HepG2 (cell line): ENCODE measurements at regions not wholly inside any gene's neighbourhood (a gene's known extent, or its start where the extent isn't known, plus 50 kb on each side); places are given as distances from the start of the nearest gene placed in this dataset.

Experiments
- ATAC-seq: fragments of 200-7000 bp; cut with Tn5 transposase; 3 replicates; pipeline ENCODE4 v1.9.1; 2020; ENCODE audit warnings: mild to moderate bottlenecking, moderate library complexity
- BruUV-seq: library from RNA; stranded (reverse); fragments of 400-500 nt; replicated peaks from 2 replicates; lab custom pipeline; 2021; lab: Mats Ljungman, UMichigan
- CTCF ChIA-PET: fragments of 300-600 bp; formaldehyde crosslinking; extraction: SDS; loops from one replicate; lab custom pipeline; 2021; ENCODE audit warnings: low total read pairs, inconsistent platforms, low intra/inter-chr PET ratio; lab: Yijun Ruan, JAX
- POLR2A ChIA-PET: fragments of 350-600 bp; sonication (Branson Sonifier 250); formaldehyde crosslinking; loops from one replicate; lab custom pipeline; 2020; ENCODE audit warnings: antibody characterized with exemption, inconsistent platforms; lab: Yijun Ruan, JAX
- DNase-seq: peaks from one replicate; pipeline ENCODE4 v3.0.0-alpha.2; 2015; ENCODE audit warnings: low spot score
- FAIRE-seq: peaks from 3 replicates; lab custom pipeline; 2011; peaks lifted over from hg19 to GRCh38; lab: Jason Lieb, UNC
- H2AFZ ChIP-seq: one replicate; pipeline ENCODE4 v1.6.1; 2011; ENCODE audit warnings: low read length, inconsistent platforms
- H3K27ac ChIP-seq: fragments of 300-600 bp; 3 replicates; pipeline ENCODE4 v1.8.0; 2011; ENCODE audit warnings: mixed run types, mild to moderate bottlenecking, mixed read lengths, low read length, inconsistent platforms; ENCODE audit not compliant: insufficient read depth; ENCODE audit errors: extremely low read length
- H3K27me3 ChIP-seq, 2 experiments: fragments of 200-600 bp in 1 of 2; 2 replicates in 1 of 2; 3 replicates in 1 of 2; pipeline versions ENCODE4 v1.6.0 to v1.8.0; 2011; ENCODE audit warnings: low read length in 2 of 2, mild to moderate bottlenecking in 2 of 2, moderate library complexity in 2 of 2, inconsistent platforms in 1 of 2; ENCODE audit not compliant: insufficient read depth in 2 of 2, control insufficient read depth in 1 of 2
- H3K36me3 ChIP-seq, 2 experiments: fragments of 200-600 bp in 1 of 2; replicated peaks in 1 of 2; 2 replicates in 1 of 2; 3 replicates in 1 of 2; pipeline versions ENCODE4 v1.5.1 to v1.8.0; 2011; ENCODE audit warnings: low read length in 2 of 2, inconsistent platforms in 1 of 2; ENCODE audit not compliant: insufficient read depth in 2 of 2, control insufficient read depth in 1 of 2
- H3K4me1 ChIP-seq: 2 replicates; pipeline ENCODE4 v1.5.1; 2012; ENCODE audit warnings: low read length, inconsistent platforms; ENCODE audit not compliant: insufficient read depth
- H3K4me2 ChIP-seq: 2 replicates; pipeline ENCODE4 v1.6.0; 2011; ENCODE audit warnings: low read depth, low read length, inconsistent platforms
- H3K4me3 ChIP-seq, 3 experiments: fragments of 200-600 bp in 1 of 3; sonication (generic), shearing (Covaris generic) in 1 of 3; replicated peaks in 1 of 3; 2 replicates each; pipeline ENCODE4 v1.5.1; 2011 to 2016; ENCODE audit warnings: low read length in 3 of 3, inconsistent platforms in 2 of 3, low read depth in 2 of 3, mild to moderate bottlenecking in 2 of 3, control low read depth in 1 of 3, mixed read lengths in 1 of 3; ENCODE audit not compliant: insufficient read depth in 1 of 3
- H3K79me2 ChIP-seq: one replicate; pipeline ENCODE4 v1.6.1; 2011; ENCODE audit warnings: low read length, inconsistent platforms; ENCODE audit not compliant: insufficient read depth
- H3K9ac ChIP-seq: 2 replicates; pipeline ENCODE4 v1.6.0; 2011; ENCODE audit warnings: mild to moderate bottlenecking, low read depth, low read length, inconsistent platforms; ENCODE audit not compliant: insufficient read depth
- H3K9me3 ChIP-seq: 2 replicates; pipeline ENCODE4 v1.5.1; 2012; ENCODE audit warnings: mild to moderate bottlenecking, low read length
- H4K20me1 ChIP-seq: 2 replicates; pipeline ENCODE4 v1.6.0; 2011; ENCODE audit warnings: inconsistent platforms, mild to moderate bottlenecking, low read length, moderate library complexity; ENCODE audit not compliant: insufficient read depth
- FOXA3 ChIP-seq: IDR thresholded peaks from 2 replicates; pipeline ENCODE4 v1.6.1; 2016; ENCODE audit warnings: missing genetic modification reagents, missing compliant biosample characterization
- KIAA2018 ChIP-seq: sonication (generic); formaldehyde crosslinking; IDR thresholded peaks from 2 replicates; pipeline ENCODE4 v1.5.0; 2020; ENCODE audit warnings: mild to moderate bottlenecking, missing genetic modification reagents, borderline replicate concordance
- PHB2 ChIP-seq: fragments of 450-650 bp; IDR thresholded peaks from 2 replicates; pipeline ENCODE4 v1.6.1; 2018; ENCODE audit not compliant: partially characterized antibody
- REL ChIP-seq: sonication (generic); formaldehyde crosslinking; conservative IDR thresholded peaks from 2 replicates; pipeline ENCODE4 v1.8.0; 2022; ENCODE audit warnings: mild to moderate bottlenecking, missing genetic modification reagents, moderate library complexity
- THRA ChIP-seq: sonication (generic); formaldehyde crosslinking; IDR thresholded peaks from 2 replicates; pipeline ENCODE4 v1.4.0; 2020; ENCODE audit warnings: missing genetic modification reagents, borderline replicate concordance
- WGBS: methylation state at CpG from one replicate; pipeline ENCODE4 v1.1.6; 2017; ENCODE audit warnings: low lambda C conversion rate; 5-methylcytosine and 5-hydroxymethylcytosine counted together
- in situ Hi-C: cut with HindIII; loops from 2 replicates; pipeline ENCODE4 v1.10.0; 2017; ENCODE audit warnings: low pct_unique_long_range_greater_than_20kb; ENCODE audit not compliant: extremely low pct_ligation_motif_present
- intact Hi-C: fragments of 100-400 bp; cut with micrococcal nuclease; formaldehyde crosslinking; loops from one replicate; pipeline ENCODE4 v1.10.0; 2022; ENCODE audit not compliant: unreplicated experiment

GRCh38 chr1:188244681-188245080 lies 1415.9 kb downstream of the PLA2G4A start:
- intact Hi-C loops (no loop called here), in situ Hi-C loops (no loop called here)
- H3K4me2 ChIP-seq = no peak overlapping the region
- no peak overlapping the region for H3K4me3 ChIP-seq
- ChIA-PET POLR2A (no interaction called here), CTCF (no interaction called here)
- no peak overlapping the region for H3K9ac ChIP-seq
- no peaks in the 10 kb centered on the region for H4K20me1 ChIP-seq
- no peak for FAIRE-seq
- no TSS peak for BruUV-seq
- H3K36me3 ChIP-seq = no peaks in the 10 kb centered on the region
- 0% methylated on average over 1 of the region's 1 CpG for WGBS
- H3K4me1 ChIP-seq = no peaks in the 10 kb centered on the region
- no peaks in the 10 kb centered on the region for H3K79me2 ChIP-seq
- no peak for ATAC-seq
- DNase-seq = no peak
- TF ChIP-seq KIAA2018 (CRISPR knock-in tag) (no peak), FOXA3 (no peak), REL (no peak), PHB2 (no peak), THRA (CRISPR knock-in tag) (no peak)
- no peaks in the 10 kb centered on the region for H3K27me3 ChIP-seq
- no peak overlapping the region for H3K27ac ChIP-seq
- no peaks in the 10 kb centered on the region for H3K9me3 ChIP-seq
- no peak overlapping the region for H2AFZ ChIP-seq
